Prostate gland (tissue), 2 donors: ENCODE measurements at regions not wholly inside any gene's neighbourhood (a gene's known extent, or its start where the extent isn't known, plus 50 kb on each side); places are given as distances from the start of the nearest gene placed in this dataset.

Source experiments
- DNase-seq: peaks from one replicate; pipeline ENCODE4 v3.0.0-alpha.2; 2019; ENCODE audit warnings: low spot score
- H3K27ac ChIP-seq, 2 donors: fragments of 200-600 bp; sonication (generic); 2 replicates each; pipeline ENCODE4 v1.5.1; 2017 to 2019
- H3K27me3 ChIP-seq: fragments of 200-600 bp; sonication (generic); replicated peaks from 2 replicates; pipeline ENCODE4 v1.5.1; 2019; ENCODE audit not compliant: insufficient read depth
- H3K36me3 ChIP-seq, 2 donors: fragments of 200-600 bp; sonication (generic); 1 replicate in 1 of 2; 2 replicates in 1 of 2; pipeline versions ENCODE4 v1.5.1 to v1.8.1; 2017 to 2019
- H3K4me1 ChIP-seq: fragments of 200-600 bp; sonication (generic); replicated peaks from 2 replicates; pipeline ENCODE4 v1.5.1; 2019
- H3K4me3 ChIP-seq, 2 donors: fragments of 200-600 bp; sonication (generic); 2 replicates each; pipeline ENCODE4 v1.5.1; 2017 to 2019
- H3K9me3 ChIP-seq: fragments of 200-600 bp; sonication (generic); 2 replicates; pipeline ENCODE4 v1.5.1; 2017
- POLR2A ChIP-seq: fragments of 450-650 bp; IDR thresholded peaks from one replicate; pipeline ENCODE4 v1.6.1; 2016; ENCODE audit warnings: antibody characterized with exemption, mild to moderate bottlenecking
- POLR2AphosphoS5 ChIP-seq: sonication (generic); formaldehyde crosslinking; IDR thresholded peaks from one replicate; pipeline ENCODE4 v1.6.1; 2017; ENCODE audit warnings: antibody characterized with exemption
- WGBS: methylation state at CpG from one replicate; pipeline ENCODE4 v1.1.5; 2018; 5-methylcytosine and 5-hydroxymethylcytosine counted together
- intact Hi-C: fragments of 100-400 bp; cut with DNase I; formaldehyde crosslinking; loops from one replicate; pipeline ENCODE4 v1.14.2; 2022
- TF ChIP-seq, protein P1 (sequence below), 4 experiments: fragments of 200-600 bp in 2 of 4; fragments of 450-650 bp in 2 of 4; sonication (generic) in 2 of 4; IDR thresholded peaks; 1 replicate in 3 of 4; 2 replicates in 1 of 4; pipeline ENCODE4 v1.5.1; 2016 to 2019; ENCODE audit warnings: antibody characterized with exemption in 4 of 4, mild to moderate bottlenecking in 2 of 4, moderate library complexity in 2 of 4

DNA sequence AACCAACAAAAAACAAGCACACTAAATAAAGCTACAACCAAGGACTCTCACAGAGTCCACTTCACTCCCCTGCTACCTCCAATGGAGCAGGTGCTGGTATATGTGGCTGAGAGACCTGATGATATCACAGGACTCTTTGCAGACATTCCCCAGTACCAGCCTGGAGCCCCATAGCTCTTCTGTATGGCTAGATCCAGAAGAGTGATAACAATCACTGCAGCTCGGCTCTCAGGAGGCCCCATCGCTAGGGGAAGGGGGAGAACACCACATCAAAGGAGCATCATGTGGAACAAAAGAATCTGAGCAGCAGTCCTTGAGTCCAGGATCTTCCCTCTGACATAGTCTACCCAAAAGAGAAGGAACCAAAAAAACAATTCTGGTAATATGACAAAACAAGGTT, 237.1 kb upstream of the TLL1 start:
- H3K4me1 ChIP-seq, result no peaks in the 10 kb centered on the region
- no peak overlapping the region for H3K4me3 ChIP-seq
- no peak for DNase-seq
- H3K36me3 ChIP-seq, result no peaks in the 10 kb centered on the region
- no peaks in the 10 kb centered on the region for H3K27me3 ChIP-seq
- H3K9me3 ChIP-seq, result no peaks in the 10 kb centered on the region
- 66% methylated on average over 2 of the region's 2 CpGs for WGBS
- TF ChIP-seq, protein P1, sequence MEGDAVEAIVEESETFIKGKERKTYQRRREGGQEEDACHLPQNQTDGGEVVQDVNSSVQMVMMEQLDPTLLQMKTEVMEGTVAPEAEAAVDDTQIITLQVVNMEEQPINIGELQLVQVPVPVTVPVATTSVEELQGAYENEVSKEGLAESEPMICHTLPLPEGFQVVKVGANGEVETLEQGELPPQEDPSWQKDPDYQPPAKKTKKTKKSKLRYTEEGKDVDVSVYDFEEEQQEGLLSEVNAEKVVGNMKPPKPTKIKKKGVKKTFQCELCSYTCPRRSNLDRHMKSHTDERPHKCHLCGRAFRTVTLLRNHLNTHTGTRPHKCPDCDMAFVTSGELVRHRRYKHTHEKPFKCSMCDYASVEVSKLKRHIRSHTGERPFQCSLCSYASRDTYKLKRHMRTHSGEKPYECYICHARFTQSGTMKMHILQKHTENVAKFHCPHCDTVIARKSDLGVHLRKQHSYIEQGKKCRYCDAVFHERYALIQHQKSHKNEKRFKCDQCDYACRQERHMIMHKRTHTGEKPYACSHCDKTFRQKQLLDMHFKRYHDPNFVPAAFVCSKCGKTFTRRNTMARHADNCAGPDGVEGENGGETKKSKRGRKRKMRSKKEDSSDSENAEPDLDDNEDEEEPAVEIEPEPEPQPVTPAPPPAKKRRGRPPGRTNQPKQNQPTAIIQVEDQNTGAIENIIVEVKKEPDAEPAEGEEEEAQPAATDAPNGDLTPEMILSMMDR (IDR thresholded peaks at IDR 0.05), result no peak
- no peak for TF ChIP-seq POLR2A
- TF ChIP-seq POLR2AphosphoS5, result no peak
- intact Hi-C loops, result no loop called here
- no peak overlapping the region for H3K27ac ChIP-seq

DNA sequence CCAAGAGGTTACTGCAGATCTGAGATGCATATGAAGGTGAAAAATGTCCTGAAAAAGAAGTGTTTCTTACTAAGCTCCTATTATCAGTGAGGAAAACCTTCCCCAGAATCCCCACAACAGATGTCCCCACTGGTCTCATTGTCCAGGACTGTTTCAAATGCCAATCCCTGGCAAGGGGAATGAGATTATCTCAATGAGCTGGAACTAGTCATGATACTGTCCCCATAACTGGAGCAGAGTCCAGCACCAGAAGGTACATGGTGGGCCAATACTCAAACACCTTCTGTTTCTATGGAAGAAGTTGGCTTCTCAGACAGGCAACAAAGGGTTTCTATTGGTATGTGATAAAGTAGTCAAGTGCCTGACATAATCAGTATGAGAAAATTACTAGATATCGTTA, 221.1 kb upstream of the TLL1 start:
- intact Hi-C loops, result no loop called here
- TF ChIP-seq POLR2A, result no peak
- TF ChIP-seq, protein P1 (IDR thresholded peaks at IDR 0.05), result no peak
- no peak for TF ChIP-seq POLR2AphosphoS5
- no peak for DNase-seq
- no peak overlapping the region for H3K4me3 ChIP-seq
- H3K9me3 ChIP-seq, result no peaks in the 10 kb centered on the region
- no peaks in the 10 kb centered on the region for H3K27me3 ChIP-seq
- no peaks in the 10 kb centered on the region for H3K4me1 ChIP-seq
- no peaks in the 10 kb centered on the region for H3K36me3 ChIP-seq
- H3K27ac ChIP-seq, result no peak overlapping the region
- 92% methylated on average over 1 of the region's 1 CpG for WGBS

DNA sequence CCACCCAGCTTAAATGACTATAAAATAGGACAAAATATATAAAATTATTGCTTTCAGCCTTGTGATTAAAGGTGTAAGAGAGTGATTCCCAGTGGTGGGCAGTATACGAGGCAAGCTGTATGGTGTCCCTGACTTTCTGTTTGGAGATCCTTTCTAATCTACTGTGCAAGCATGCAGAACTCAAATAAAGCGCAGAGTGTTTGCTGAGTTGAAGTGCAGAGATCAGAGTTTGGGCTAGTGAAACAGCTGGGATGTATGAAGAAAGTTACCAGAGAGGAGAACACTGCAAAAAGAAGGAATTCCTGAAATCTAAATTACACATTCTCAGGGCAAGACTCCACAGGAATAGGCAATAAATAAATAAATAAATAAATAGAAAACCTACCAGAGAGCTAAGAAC, 218.5 kb upstream of the TLL1 start:
- no peak overlapping the region for H3K4me3 ChIP-seq
- 33% methylated on average over 2 of the region's 2 CpGs for WGBS
- no peaks in the 10 kb centered on the region for H3K4me1 ChIP-seq
- DNase-seq, result no peak
- TF ChIP-seq POLR2A (no peak), POLR2AphosphoS5 (no peak)
- TF ChIP-seq, protein P1 (IDR thresholded peaks at IDR 0.05), result no peak
- H3K9me3 ChIP-seq, result no peaks in the 10 kb centered on the region
- H3K36me3 ChIP-seq, result no peaks in the 10 kb centered on the region
- H3K27ac ChIP-seq, result no peak overlapping the region
- intact Hi-C loops, result no loop called here
- H3K27me3 ChIP-seq, result no peaks in the 10 kb centered on the region

DNA sequence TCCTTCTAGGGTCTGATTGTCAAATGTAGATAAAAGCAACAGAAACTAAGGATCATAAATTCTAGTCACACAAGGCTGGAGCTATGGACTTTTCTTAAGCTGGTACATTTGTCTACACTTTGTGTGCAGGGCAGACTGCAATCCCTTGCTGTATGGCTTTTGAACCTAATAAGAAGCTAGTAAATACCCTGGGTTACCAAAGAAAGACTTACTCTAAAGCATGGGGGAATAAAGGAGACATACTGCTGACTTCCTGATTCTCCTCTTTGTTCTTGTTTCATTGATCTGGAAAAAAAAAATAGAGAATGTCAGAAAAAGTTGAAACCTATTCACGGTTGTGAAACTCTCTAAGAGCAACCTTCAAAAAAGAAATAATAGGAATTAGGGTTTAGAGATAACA, 216.6 kb upstream of the TLL1 start:
- Histone ChIP-seq H3K4me3 (no peak overlapping the region), H3K27ac (no peak overlapping the region), H3K9me3 (no peaks in the 10 kb centered on the region), H3K36me3 (no peaks in the 10 kb centered on the region), H3K4me1 (no peaks in the 10 kb centered on the region), H3K27me3 (no peaks in the 10 kb centered on the region)
- WGBS, result 54% methylated on average over 1 of the region's 1 CpG
- intact Hi-C loops, result no loop called here
- TF ChIP-seq POLR2A, result no peak
- TF ChIP-seq POLR2AphosphoS5, result no peak
- TF ChIP-seq, protein P1 (IDR thresholded peaks at IDR 0.05), result no peak
- no peak for DNase-seq

DNA sequence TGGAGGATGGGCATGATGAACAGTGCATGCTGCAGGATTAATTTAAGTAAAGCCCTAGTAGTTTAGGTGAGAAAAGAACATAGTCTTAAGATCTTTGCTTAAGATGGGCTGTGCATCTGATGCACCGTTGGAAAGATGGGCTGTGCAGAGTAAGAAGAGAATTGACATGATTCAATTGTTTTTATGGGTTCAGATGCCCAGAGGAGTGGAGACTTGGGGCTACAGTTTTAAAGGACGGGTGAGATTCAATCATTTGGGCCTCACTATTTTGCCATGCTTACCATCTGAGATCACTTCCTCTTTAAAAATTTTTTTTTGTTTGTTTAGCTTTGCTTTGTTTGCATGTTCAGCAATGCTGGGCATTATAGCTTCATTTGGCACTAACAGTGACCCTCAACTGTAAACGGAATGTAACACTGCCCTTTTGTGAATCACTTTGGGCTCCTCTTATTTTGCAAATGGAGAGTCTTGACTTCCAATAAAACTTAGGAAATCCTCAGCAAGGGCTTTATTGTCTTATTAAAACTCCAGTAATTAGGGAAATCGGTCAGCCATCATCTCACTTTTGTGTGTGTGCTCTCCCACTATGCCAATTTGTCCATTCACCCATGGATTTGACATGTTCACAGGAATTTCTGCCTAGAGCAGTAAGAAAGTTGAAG, 216.1 kb upstream of the TLL1 start:
- intact Hi-C loops, result no loop called here
- Histone ChIP-seq H3K9me3 (no peaks in the 10 kb centered on the region), H3K27me3 (no peaks in the 10 kb centered on the region), H3K4me1 (no peaks in the 10 kb centered on the region), H3K4me3 (no peak overlapping the region), H3K27ac (no peak overlapping the region), H3K36me3 (no peaks in the 10 kb centered on the region)
- no peak for DNase-seq
- TF ChIP-seq, protein P1 (IDR thresholded peaks at IDR 0.05), result no peak
- TF ChIP-seq POLR2A (no peak), POLR2AphosphoS5 (no peak)
- 54% methylated on average over 4 of the region's 4 CpGs for WGBS
